ENCODE measurements at regions not wholly inside any gene's neighbourhood (a gene's known extent, or its start where the extent isn't known, plus 50 kb on each side); places are given as distances from the start of the nearest gene placed in this dataset.

- TF ChIP-seq MEF2A (IDR thresholded peaks at IDR 0.05; ENCODE audit: borderline replicate concordance, low read depth) (no peak), RFX5 (IDR thresholded peaks at IDR 0.05; ENCODE audit: low read length) (no peak), EZH2phosphoT487 (IDR thresholded peaks at IDR 0.05; ENCODE audit: borderline replicate concordance, low read depth) (no peak), ELF1 (IDR thresholded peaks at IDR 0.05) (no peak), PBX3 (IDR thresholded peaks at IDR 0.05) (no peak), YY1 (IDR thresholded peaks at IDR 0.05; ENCODE audit: low read depth) (no peak), CHD2 (IDR thresholded peaks at IDR 0.05; ENCODE audit: low read length, partially characterized antibody) (no peak), RXRA (IDR thresholded peaks at IDR 0.05; ENCODE audit: borderline replicate concordance, low read depth) (no peak), EP300 (IDR thresholded peaks at IDR 0.05; ENCODE audit: borderline replicate concordance in 1 of 2, low read depth in 1 of 2, low read length in 1 of 2) (no peak), NRF1 (IDR thresholded peaks at IDR 0.05; ENCODE audit: low read depth, low read length) (no peak), ZBTB33 (IDR thresholded peaks at IDR 0.05; ENCODE audit: borderline replicate concordance, low read depth) (no peak), JUND (IDR thresholded peaks at IDR 0.05) (no peak), POLR2AphosphoS5 (IDR thresholded peaks at IDR 0.05; ENCODE audit: low read depth, low read length) (no peak), TCF12 (IDR thresholded peaks at IDR 0.05) (no peak), TEAD4 (IDR thresholded peaks at IDR 0.05; ENCODE audit: borderline replicate concordance, insufficient read depth) (no peak)
- TF ChIP-seq, protein P1, sequence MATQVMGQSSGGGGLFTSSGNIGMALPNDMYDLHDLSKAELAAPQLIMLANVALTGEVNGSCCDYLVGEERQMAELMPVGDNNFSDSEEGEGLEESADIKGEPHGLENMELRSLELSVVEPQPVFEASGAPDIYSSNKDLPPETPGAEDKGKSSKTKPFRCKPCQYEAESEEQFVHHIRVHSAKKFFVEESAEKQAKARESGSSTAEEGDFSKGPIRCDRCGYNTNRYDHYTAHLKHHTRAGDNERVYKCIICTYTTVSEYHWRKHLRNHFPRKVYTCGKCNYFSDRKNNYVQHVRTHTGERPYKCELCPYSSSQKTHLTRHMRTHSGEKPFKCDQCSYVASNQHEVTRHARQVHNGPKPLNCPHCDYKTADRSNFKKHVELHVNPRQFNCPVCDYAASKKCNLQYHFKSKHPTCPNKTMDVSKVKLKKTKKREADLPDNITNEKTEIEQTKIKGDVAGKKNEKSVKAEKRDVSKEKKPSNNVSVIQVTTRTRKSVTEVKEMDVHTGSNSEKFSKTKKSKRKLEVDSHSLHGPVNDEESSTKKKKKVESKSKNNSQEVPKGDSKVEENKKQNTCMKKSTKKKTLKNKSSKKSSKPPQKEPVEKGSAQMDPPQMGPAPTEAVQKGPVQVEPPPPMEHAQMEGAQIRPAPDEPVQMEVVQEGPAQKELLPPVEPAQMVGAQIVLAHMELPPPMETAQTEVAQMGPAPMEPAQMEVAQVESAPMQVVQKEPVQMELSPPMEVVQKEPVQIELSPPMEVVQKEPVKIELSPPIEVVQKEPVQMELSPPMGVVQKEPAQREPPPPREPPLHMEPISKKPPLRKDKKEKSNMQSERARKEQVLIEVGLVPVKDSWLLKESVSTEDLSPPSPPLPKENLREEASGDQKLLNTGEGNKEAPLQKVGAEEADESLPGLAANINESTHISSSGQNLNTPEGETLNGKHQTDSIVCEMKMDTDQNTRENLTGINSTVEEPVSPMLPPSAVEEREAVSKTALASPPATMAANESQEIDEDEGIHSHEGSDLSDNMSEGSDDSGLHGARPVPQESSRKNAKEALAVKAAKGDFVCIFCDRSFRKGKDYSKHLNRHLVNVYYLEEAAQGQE (IDR thresholded peaks at IDR 0.05; ENCODE audit: low read depth, low read length) = no peak
- TF ChIP-seq, protein P2, sequence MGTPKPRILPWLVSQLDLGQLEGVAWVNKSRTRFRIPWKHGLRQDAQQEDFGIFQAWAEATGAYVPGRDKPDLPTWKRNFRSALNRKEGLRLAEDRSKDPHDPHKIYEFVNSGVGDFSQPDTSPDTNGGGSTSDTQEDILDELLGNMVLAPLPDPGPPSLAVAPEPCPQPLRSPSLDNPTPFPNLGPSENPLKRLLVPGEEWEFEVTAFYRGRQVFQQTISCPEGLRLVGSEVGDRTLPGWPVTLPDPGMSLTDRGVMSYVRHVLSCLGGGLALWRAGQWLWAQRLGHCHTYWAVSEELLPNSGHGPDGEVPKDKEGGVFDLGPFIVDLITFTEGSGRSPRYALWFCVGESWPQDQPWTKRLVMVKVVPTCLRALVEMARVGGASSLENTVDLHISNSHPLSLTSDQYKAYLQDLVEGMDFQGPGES (IDR thresholded peaks at IDR 0.05; ENCODE audit: low read depth, low read length) = no peak
- no peak for DNase-seq
- H3K9ac ChIP-seq = no peak overlapping the region
Measured at GRCh38 chr18:34115409-34116081, 109.2 kb downstream of the NOL4 start.

More at GRCh38 chr18:34115409-34116081, 109.2 kb downstream of the NOL4 start:
- Histone ChIP-seq H3K27ac (ENCODE audit: low read depth in 2 of 2, low read length in 1 of 2) (no peak overlapping the region), H3F3A (replicated peaks; ENCODE audit: insufficient read depth) (no peaks in the 10 kb centered on the region), H2AFZ (ENCODE audit: low read depth) (no peak overlapping the region), H3K4me1 (ENCODE audit: control insufficient read depth in 1 of 2, insufficient read depth in 2 of 2, low read depth in 1 of 2, low read length in 1 of 2) (peaks cover 0 to 4% of the 10 kb centered on the region in 2 experiments; a peak in 1 of 4 replicates), H3K36me3 (replicated peaks in 1 of 2; ENCODE audit: control insufficient read depth in 1 of 2, insufficient read depth in 2 of 2, low read length in 1 of 2) (no peaks in the 10 kb centered on the region), H3K9me2 (no peaks in the 10 kb centered on the region), H3K27me3 (ENCODE audit: insufficient read depth) (no peaks in the 10 kb centered on the region), H3K4me2 (no peak overlapping the region), H3K4me3 (ENCODE audit: low read depth in 2 of 2, low read length in 1 of 2) (no peak overlapping the region), H3K79me2 (ENCODE audit: insufficient read depth) (no peaks in the 10 kb centered on the region), H3K9me3 (no peaks in the 10 kb centered on the region), H4K20me1 (ENCODE audit: insufficient read depth) (no peaks in the 10 kb centered on the region)
- CTCF ChIA-PET = no interaction called here
- POLR2A ChIA-PET = no interaction called here
- WGBS (ENCODE audit: low lambda C conversion rate) = 56% methylated on average over 5 of the region's 5 CpGs

All from SK-N-SH (cell line).